ENCODE measurements at regions not wholly inside any gene's neighbourhood (a gene's known extent, or its start where the extent isn't known, plus 50 kb on each side); places are given as distances from the start of the nearest gene placed in this dataset.

DNA sequence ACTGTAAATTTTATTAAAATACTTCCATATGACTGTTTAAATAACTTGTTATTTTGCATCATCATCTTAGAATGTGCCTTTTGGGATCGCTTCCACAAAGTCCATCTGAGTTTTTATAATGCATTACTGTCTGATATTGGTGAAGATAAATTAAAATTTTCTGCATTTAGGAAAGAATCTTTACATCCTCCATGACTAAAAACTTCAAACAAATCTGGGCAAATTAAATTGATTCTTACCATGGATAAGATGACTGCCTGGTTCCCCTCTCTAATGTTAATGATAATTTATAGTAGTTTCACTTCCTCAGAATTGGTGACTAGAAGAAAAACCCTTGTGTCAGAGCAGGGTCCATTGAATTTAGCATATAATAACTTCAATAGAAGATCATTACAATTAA, 94.7 kb upstream of the SLC38A4 start:
- no peaks in the 10 kb centered on the region for H3K4me1 Mint-ChIP-seq
- Histone ChIP-seq H3K27me3 (ENCODE audit: insufficient read depth, low read length) (no peaks in the 10 kb centered on the region), H3K27ac (ENCODE audit: low read depth, low read length) (no peak overlapping the region), H3K36me3 (ENCODE audit: insufficient read depth, low read length) (no peaks in the 10 kb centered on the region), H3K4me1 (ENCODE audit: insufficient read depth, low read length) (no peaks in the 10 kb centered on the region), H3K4me3 (ENCODE audit: low read length in 2 of 2) (no peak overlapping the region), H3K9me3 (ENCODE audit: control insufficient read depth in 1 of 2, low read length in 2 of 2) (no peaks in the 10 kb centered on the region)
- H3K4me3 Mint-ChIP-seq = no peak overlapping the region
- peaks cover 6% of the 10 kb centered on the region in 2 donors for H3K27me3 Mint-ChIP-seq
- H3K27ac Mint-ChIP-seq = no peak overlapping the region
- intact Hi-C loops (cut with micrococcal nuclease) = no loop called here
- CTCF ChIA-PET (ENCODE audit: partially characterized antibody) = no interaction called here
- no peaks in the 10 kb centered on the region for H3K36me3 Mint-ChIP-seq
- no peak for DNase-seq
- peaks cover 0 to 3% (median 0%) of the 10 kb centered on the region in 8 donors for H3K9me3 Mint-ChIP-seq
- POLR2A ChIA-PET (ENCODE audit: partially characterized antibody) = no interaction called here

DNA sequence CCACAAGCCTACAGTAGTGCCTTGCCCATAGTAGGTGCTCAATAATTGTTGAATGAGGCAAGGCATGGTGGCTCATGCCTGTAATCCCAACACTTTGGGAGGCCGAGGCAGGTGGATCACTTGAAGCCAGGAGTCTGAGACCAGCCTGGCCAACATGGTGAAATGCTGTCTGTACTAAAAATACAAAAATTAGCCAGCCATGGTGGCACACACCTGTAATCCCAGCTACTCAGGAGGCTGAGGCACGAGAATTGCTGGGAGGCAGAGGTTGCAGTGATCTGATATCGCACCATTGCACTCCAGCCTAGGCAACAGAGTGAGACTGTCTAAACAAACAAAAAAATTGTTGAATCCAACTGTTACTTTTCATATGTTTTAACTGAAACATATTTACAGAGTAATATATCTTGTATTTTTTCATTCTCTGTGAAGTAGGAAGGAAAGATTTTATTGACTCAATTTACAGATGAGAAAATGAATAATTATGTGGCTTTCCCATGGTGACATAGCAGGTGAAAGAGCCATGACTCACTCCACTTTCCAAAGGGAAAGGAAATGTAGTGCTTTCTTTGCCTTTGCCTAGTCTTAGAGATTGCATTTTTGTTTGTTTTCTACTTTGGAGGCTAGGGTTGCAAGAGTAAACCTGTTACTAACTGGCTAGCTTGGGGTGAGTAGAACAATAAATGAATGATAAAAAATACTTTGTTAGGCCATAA, 95.4 kb upstream of the SLC38A4 start:
- H3K36me3 ChIP-seq (ENCODE audit: insufficient read depth, low read length) = no peaks in the 10 kb centered on the region
- Mint-ChIP-seq H3K9me3 (peaks cover 0 to 3% (median 0%) of the 10 kb centered on the region in 8 donors), H3K36me3 (no peaks in the 10 kb centered on the region), H3K27me3 (peaks cover 6 to 10% of the 10 kb centered on the region in 2 donors), H3K27ac (no peak overlapping the region), H3K4me1 (no peaks in the 10 kb centered on the region), H3K4me3 (no peak overlapping the region)
- H3K4me1 ChIP-seq (ENCODE audit: insufficient read depth, low read length) = no peaks in the 10 kb centered on the region
- ChIA-PET CTCF (ENCODE audit: partially characterized antibody) (interaction anchor here (1.6 kb wide), 1 partner anchor 12 kb away, joined by 4 read pairs; no protein-coding TSS in a partner anchor), POLR2A (ENCODE audit: partially characterized antibody) (no interaction called here)
- no peak overlapping the region for H3K27ac ChIP-seq (ENCODE audit: low read depth, low read length)
- DNase-seq = no peak
- no peak overlapping the region for H3K4me3 ChIP-seq (ENCODE audit: low read length in 2 of 2)
- H3K27me3 ChIP-seq (ENCODE audit: insufficient read depth, low read length) = no peaks in the 10 kb centered on the region
- intact Hi-C loops (cut with micrococcal nuclease) = no loop called here
- H3K9me3 ChIP-seq (ENCODE audit: control insufficient read depth in 1 of 2, low read length in 2 of 2) = no peaks in the 10 kb centered on the region

DNA sequence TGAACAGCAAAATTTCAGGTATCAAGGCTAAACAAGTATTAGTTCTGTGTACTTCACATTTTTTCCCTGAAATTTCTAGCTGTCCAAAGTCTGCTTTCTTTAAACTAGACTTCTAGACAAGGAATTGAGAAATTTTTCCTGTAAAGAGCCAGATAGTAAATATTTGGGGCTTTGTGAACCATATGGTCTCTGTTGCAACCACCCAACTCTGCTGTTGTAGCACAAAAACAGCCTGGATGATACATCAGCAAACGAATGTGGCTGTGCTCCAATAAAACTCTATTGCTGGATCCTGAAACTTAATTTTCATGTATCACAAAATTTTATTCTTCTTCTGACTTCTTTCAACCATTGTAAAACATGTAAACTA, 96.0 kb upstream of the SLC38A4 start:
- DNase-seq = no peak
- H3K27ac Mint-ChIP-seq = no peak overlapping the region
- intact Hi-C loops (cut with micrococcal nuclease) = no loop called here
- Histone ChIP-seq H3K9me3 (ENCODE audit: control insufficient read depth in 1 of 2, low read length in 2 of 2) (no peaks in the 10 kb centered on the region), H3K4me3 (ENCODE audit: low read length in 2 of 2) (no peak overlapping the region), H3K27ac (ENCODE audit: low read depth, low read length) (no peak overlapping the region), H3K27me3 (ENCODE audit: insufficient read depth, low read length) (no peaks in the 10 kb centered on the region), H3K36me3 (ENCODE audit: insufficient read depth, low read length) (no peaks in the 10 kb centered on the region), H3K4me1 (ENCODE audit: insufficient read depth, low read length) (no peaks in the 10 kb centered on the region)
- no peaks in the 10 kb centered on the region for H3K4me1 Mint-ChIP-seq
- ChIA-PET POLR2A (ENCODE audit: partially characterized antibody) (no interaction called here), CTCF (ENCODE audit: partially characterized antibody) (interaction anchor here (1.6 kb wide), 1 partner anchor 11 kb away, joined by 4 read pairs; no protein-coding TSS in a partner anchor)
- no peaks in the 10 kb centered on the region for H3K36me3 Mint-ChIP-seq
- H3K27me3 Mint-ChIP-seq = peaks cover 6 to 8% of the 10 kb centered on the region in 2 donors
- H3K9me3 Mint-ChIP-seq = peaks cover 0 to 3% (median 0%) of the 10 kb centered on the region in 8 donors
- H3K4me3 Mint-ChIP-seq = no peak overlapping the region

DNA sequence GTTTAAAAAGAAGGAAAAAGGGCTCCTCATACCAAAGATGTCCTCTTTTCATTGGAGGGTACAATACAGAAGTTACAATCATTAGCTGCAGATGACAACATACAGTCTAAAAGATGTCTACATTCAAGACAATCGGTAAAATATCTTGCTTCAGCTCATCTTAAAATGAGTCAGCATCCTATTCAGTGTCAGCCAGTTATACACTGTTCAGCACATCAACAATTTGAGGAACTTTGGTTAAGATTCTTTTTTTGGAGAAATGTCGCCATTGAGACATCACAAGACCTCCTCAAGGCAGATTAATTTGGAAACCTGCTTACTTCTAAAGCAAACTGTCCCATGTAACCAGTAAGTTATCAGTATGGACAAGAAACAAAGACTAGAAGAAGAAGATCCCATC, 100.7 kb upstream of the SLC38A4 start:
- Histone ChIP-seq H3K4me3 (ENCODE audit: low read length in 2 of 2) (no peak overlapping the region), H3K36me3 (ENCODE audit: insufficient read depth, low read length) (no peaks in the 10 kb centered on the region), H3K9me3 (ENCODE audit: control insufficient read depth in 1 of 2, low read length in 2 of 2) (no peaks in the 10 kb centered on the region), H3K27ac (ENCODE audit: low read depth, low read length) (no peak overlapping the region), H3K27me3 (ENCODE audit: insufficient read depth, low read length) (no peaks in the 10 kb centered on the region), H3K4me1 (ENCODE audit: insufficient read depth, low read length) (no peaks in the 10 kb centered on the region)
- no peak for DNase-seq
- Mint-ChIP-seq H3K9me3 (peaks cover 0 to 1% (median 0%) of the 10 kb centered on the region in 8 donors), H3K4me3 (no peak overlapping the region), H3K27ac (no peak overlapping the region), H3K36me3 (no peaks in the 10 kb centered on the region), H3K27me3 (peaks cover 15 to 17% of the 10 kb centered on the region in 2 donors), H3K4me1 (no peaks in the 10 kb centered on the region)
- ChIA-PET CTCF (ENCODE audit: partially characterized antibody) (no interaction called here), POLR2A (ENCODE audit: partially characterized antibody) (no interaction called here)
- intact Hi-C loops (cut with micrococcal nuclease) = no loop called here

DNA sequence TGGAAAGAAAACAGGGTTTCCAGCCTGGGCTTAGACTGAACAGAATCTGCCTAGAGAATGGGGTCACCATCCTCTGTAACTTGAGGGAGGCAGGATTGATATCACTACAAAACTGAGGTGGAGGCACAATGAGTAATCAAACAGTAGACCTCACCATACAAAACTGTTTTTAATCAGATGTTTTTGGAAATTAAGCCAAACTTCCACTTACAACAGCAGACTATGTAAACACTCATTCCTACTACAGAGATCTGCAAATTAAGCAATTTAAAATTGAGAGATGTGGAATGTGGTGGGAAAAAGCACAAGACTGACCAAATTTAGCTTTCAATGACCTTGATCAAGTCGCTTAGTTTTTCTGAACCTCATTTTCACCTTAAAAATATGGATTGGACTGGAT, 104.3 kb upstream of the SLC38A4 start:
- no peaks in the 10 kb centered on the region for H3K9me3 ChIP-seq (ENCODE audit: control insufficient read depth in 1 of 2, low read length in 2 of 2)
- Mint-ChIP-seq H3K4me1 (no peaks in the 10 kb centered on the region), H3K27me3 (peaks cover 18 to 28% of the 10 kb centered on the region in 2 donors), H3K27ac (no peak overlapping the region), H3K4me3 (no peak overlapping the region), H3K36me3 (no peaks in the 10 kb centered on the region), H3K9me3 (peaks cover 0 to 6% (median 0%) of the 10 kb centered on the region in 8 donors)
- H3K27ac ChIP-seq (ENCODE audit: low read depth, low read length) = no peak overlapping the region
- peaks cover 3% of the 10 kb centered on the region for H3K27me3 ChIP-seq (ENCODE audit: insufficient read depth, low read length)
- ChIA-PET POLR2A (ENCODE audit: partially characterized antibody) (no interaction called here), CTCF (ENCODE audit: partially characterized antibody) (interaction anchor here (1.5 kb wide), 1 partner anchor 805 kb away, joined by 5 read pairs; no protein-coding TSS in a partner anchor)
- intact Hi-C loops (cut with micrococcal nuclease) = loop anchor here (5.0 kb wide), 2 partner anchors 803 to 1113 kb away; no protein-coding TSS in a partner anchor
- no peak for DNase-seq
- no peak overlapping the region for H3K4me3 ChIP-seq (ENCODE audit: low read length in 2 of 2)
- H3K36me3 ChIP-seq (ENCODE audit: insufficient read depth, low read length) = no peaks in the 10 kb centered on the region
- H3K4me1 ChIP-seq (ENCODE audit: insufficient read depth, low read length) = no peaks in the 10 kb centered on the region

DNA sequence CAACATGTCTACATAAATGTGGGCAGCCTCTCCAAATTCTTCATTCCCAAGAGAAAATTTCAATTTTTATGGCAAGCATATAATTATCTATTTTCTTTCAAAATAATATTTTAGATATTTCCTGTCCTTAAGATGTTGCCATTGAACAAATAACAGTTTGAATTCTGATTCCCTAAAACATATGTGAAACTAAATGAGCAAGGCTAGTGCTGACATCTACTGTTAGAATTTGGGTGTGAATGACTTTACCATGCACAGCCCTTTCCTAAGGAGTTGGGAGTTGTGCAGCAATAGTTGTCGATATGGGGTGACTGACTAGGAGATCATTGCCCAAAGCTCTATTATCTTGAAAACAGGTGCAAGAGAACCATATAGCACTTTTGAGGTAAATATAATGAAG, 108.2 kb upstream of the SLC38A4 start:
- Mint-ChIP-seq H3K9me3 (peaks cover 0 to 6% (median 0%) of the 10 kb centered on the region in 8 donors), H3K27ac (no peak overlapping the region), H3K4me3 (no peak overlapping the region), H3K4me1 (no peaks in the 10 kb centered on the region), H3K27me3 (peaks cover 13 to 32% of the 10 kb centered on the region in 2 donors), H3K36me3 (no peaks in the 10 kb centered on the region)
- peaks cover 3% of the 10 kb centered on the region for H3K27me3 ChIP-seq (ENCODE audit: insufficient read depth, low read length)
- POLR2A ChIA-PET (ENCODE audit: partially characterized antibody) = no interaction called here
- DNase-seq = peak in 3 of 5 donors; percentile 2 to 7 (median 2)
- H3K9me3 ChIP-seq (ENCODE audit: control insufficient read depth in 1 of 2, low read length in 2 of 2) = no peaks in the 10 kb centered on the region
- intact Hi-C loops (cut with micrococcal nuclease) = loop anchor here (5.0 kb wide), 2 partner anchors 807 to 1117 kb away; no protein-coding TSS in a partner anchor
- CTCF ChIA-PET (ENCODE audit: partially characterized antibody) = interaction anchor here (1.6 to 3.7 kb wide), 3 partner anchors 9 to 864 kb away, joined by 3 to 12 read pairs (median 4); no protein-coding TSS in a partner anchor
- no peak overlapping the region for H3K27ac ChIP-seq (ENCODE audit: low read depth, low read length)
- H3K4me1 ChIP-seq (ENCODE audit: insufficient read depth, low read length) = no peaks in the 10 kb centered on the region
- no peaks in the 10 kb centered on the region for H3K36me3 ChIP-seq (ENCODE audit: insufficient read depth, low read length)
- H3K4me3 ChIP-seq (ENCODE audit: low read length in 2 of 2) = no peak overlapping the region

DNA sequence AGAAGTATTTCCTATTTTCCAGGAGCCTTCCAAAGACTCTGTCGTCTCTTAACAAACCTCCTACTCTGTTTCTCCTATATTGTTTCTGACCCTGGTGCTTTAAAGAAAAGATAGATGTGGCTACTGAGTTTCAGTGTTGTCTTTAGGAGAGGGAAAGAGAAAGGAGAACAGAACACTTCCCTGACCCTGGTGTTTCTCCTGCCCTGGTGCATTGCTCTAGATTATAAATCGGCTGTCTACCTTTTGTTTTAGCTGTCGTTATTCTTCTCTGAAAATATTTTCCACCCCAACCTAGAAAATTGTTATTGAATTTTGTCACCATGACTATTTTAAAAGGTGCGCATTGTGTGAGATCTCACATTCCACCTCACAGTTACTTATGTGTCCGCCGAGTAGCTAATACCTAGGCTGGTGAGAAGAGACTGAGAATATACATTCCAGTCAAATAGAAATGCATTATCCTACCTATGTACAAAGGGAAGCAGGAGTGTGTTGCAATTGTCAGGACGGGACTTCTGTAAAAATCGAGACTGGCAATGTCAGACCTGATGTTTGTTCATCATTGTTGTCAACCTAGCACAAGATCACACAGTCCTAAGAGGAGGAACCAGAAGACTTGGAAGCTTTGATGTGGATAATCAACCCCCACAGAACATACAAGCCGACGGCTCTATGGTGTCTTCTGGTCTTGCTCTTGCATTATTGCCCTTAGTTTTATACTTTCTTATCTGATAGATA, 108.7 kb upstream of the SLC38A4 start:
- POLR2A ChIA-PET (ENCODE audit: partially characterized antibody) = no interaction called here
- Histone ChIP-seq H3K9me3 (ENCODE audit: control insufficient read depth in 1 of 2, low read length in 2 of 2) (no peaks in the 10 kb centered on the region), H3K27ac (ENCODE audit: low read depth, low read length) (no peak overlapping the region), H3K27me3 (ENCODE audit: insufficient read depth, low read length) (peaks cover 3% of the 10 kb centered on the region), H3K4me3 (ENCODE audit: low read length in 2 of 2) (no peak overlapping the region), H3K4me1 (ENCODE audit: insufficient read depth, low read length) (no peaks in the 10 kb centered on the region), H3K36me3 (ENCODE audit: insufficient read depth, low read length) (no peaks in the 10 kb centered on the region)
- Mint-ChIP-seq H3K27ac (no peak overlapping the region), H3K4me1 (no peaks in the 10 kb centered on the region), H3K27me3 (peaks cover 13 to 32% of the 10 kb centered on the region in 2 donors), H3K36me3 (no peaks in the 10 kb centered on the region), H3K4me3 (no peak overlapping the region), H3K9me3 (peaks cover 0 to 6% (median 0%) of the 10 kb centered on the region in 8 donors)
- intact Hi-C loops (cut with micrococcal nuclease) = loop anchor here (5.0 kb wide), 2 partner anchors 807 to 1117 kb away; no protein-coding TSS in a partner anchor
- CTCF ChIA-PET (ENCODE audit: partially characterized antibody) = interaction anchor here (1.2 to 3.7 kb wide), 3 partner anchors 9 to 810 kb away, joined by 3 to 12 read pairs (median 3); no protein-coding TSS in a partner anchor
- DNase-seq = no peak

Data from CD4-positive, alpha-beta memory T cell (primary cell).